Activated naive CD8-positive, alpha-beta T cell treated with anti-CD3 and anti-CD28 coated beads, Interleukin-2, amount 10 ng/mL, durations not matched to agents 7 days and 5 days (primary cell): ENCODE measurements at regions not wholly inside any gene's neighbourhood (a gene's known extent, or its start where the extent isn't known, plus 50 kb on each side); places are given as distances from the start of the nearest gene placed in this dataset.
A peak's percentile ranks its signal among the peaks of the same experiment; 100 is the strongest.

Experiments
- ATAC-seq: fragments of 150-1000 bp; cut with Tn5 transposase; one replicate; pipeline ENCODE4 v1.10.0; 2021; ENCODE audit warnings: low read depth, moderate library complexity
- POLR2A ChIA-PET: fragments of 350-600 bp; sonication (Branson Sonifier 250); formaldehyde crosslinking; loops from one replicate; lab custom pipeline; 2021; ENCODE audit warnings: antibody characterized with exemption; lab: Charles Lee
- DNase-seq: peaks from one replicate; pipeline ENCODE4 v3.0.0; 2021
- H3K27ac Mint-ChIP-seq: one replicate; pipeline ENCODE4 v1.8.0; 2022; ENCODE audit warnings: mild to moderate bottlenecking, mixed read lengths
- H3K27me3 Mint-ChIP-seq: one replicate; pipeline ENCODE4 v1.8.0; 2022; ENCODE audit warnings: mild to moderate bottlenecking, moderate library complexity, mixed read lengths
- H3K36me3 Mint-ChIP-seq: one replicate; pipeline ENCODE4 v1.8.0; 2021; ENCODE audit warnings: mild to moderate bottlenecking, mixed read lengths
- H3K4me1 Mint-ChIP-seq: one replicate; pipeline ENCODE4 v1.8.0; 2021; ENCODE audit warnings: mixed read lengths
- H3K4me3 Mint-ChIP-seq: one replicate; pipeline ENCODE4 v1.8.0; 2022; ENCODE audit warnings: mild to moderate bottlenecking, moderate library complexity, mixed read lengths
- H3K9me3 Mint-ChIP-seq: one replicate; pipeline ENCODE4 v1.8.0; 2021; ENCODE audit warnings: mixed read lengths

DNA sequence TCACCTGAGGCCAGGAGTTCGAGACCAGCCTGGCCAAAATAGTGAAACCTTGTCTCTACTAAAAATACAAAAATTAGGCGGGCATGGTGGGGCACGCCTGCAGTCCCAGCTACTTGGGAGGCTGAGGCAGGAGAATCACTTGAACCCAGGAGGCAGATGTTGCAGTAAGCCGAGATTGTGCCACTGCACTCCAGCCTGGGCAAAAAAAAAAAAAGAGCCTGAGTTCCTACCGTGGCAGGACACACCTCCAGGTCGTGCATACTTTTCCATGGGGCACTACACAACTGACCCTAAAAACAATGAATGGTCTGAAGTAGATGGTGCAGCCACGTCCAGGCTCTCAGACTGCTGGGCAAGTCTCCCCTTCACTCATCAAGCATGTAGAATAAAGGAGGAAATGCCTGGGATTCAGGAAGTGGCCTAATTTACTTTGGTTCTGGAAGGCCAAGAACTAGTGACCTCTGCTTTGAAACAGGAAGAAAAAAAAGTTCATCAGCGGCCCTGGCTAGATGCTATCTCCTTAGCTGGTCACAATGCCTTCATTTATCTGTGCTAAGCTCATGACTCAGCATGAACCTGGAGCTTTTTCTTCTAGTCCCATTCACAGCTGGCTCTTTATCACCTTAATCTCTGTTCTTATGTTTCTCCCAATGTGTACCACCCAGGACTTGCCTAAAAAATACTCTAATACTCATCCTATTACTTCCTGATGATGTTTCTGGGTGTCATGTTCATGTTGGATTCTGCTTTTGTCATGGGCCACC is 55.8 kb upstream of the OR6J1 start:
- ATAC-seq (no peak), DNase-seq (no peak)
- POLR2A ChIA-PET = no interaction called here
- peaks cover 34% of the 10 kb centered on the region for H3K27me3 Mint-ChIP-seq
- no peaks in the 10 kb centered on the region for H3K4me1 Mint-ChIP-seq
- no peak overlapping the region for H3K27ac Mint-ChIP-seq
- H3K4me3 Mint-ChIP-seq = no peak overlapping the region
- no peaks in the 10 kb centered on the region for H3K9me3 Mint-ChIP-seq
- no peaks in the 10 kb centered on the region for H3K36me3 Mint-ChIP-seq

DNA sequence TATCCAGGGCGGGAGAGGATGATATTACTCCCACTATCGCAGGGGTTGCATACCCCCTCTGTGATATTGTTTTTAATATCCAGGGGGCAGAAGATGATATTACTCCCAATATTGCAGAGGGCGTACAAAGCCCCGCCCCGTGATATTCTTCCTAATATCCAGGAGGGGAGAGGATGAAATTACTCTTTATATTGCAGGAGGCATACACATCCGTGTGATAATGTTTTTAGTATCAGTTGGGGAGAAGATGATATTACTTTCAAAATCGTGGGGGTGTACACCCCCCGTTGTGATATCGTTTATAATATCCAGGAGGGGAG is 52.9 kb upstream of the OXA1L start:
- Mint-ChIP-seq H3K36me3 (no peaks in the 10 kb centered on the region), H3K4me1 (peaks cover 6% of the 10 kb centered on the region), H3K27ac (peak overlapping the region; percentile 87), H3K4me3 (peak overlapping the region; percentile 95), H3K27me3 (peaks cover 29% of the 10 kb centered on the region), H3K9me3 (no peaks in the 10 kb centered on the region)
- POLR2A ChIA-PET = interaction anchor here (0.6 to 1.0 kb wide), 7 partner anchors 45 to 381 kb away, joined by 3 to 8 read pairs (median 3); partner anchors contain the start of gene OXA1L
- no peak for ATAC-seq
- DNase-seq = no peak

DNA sequence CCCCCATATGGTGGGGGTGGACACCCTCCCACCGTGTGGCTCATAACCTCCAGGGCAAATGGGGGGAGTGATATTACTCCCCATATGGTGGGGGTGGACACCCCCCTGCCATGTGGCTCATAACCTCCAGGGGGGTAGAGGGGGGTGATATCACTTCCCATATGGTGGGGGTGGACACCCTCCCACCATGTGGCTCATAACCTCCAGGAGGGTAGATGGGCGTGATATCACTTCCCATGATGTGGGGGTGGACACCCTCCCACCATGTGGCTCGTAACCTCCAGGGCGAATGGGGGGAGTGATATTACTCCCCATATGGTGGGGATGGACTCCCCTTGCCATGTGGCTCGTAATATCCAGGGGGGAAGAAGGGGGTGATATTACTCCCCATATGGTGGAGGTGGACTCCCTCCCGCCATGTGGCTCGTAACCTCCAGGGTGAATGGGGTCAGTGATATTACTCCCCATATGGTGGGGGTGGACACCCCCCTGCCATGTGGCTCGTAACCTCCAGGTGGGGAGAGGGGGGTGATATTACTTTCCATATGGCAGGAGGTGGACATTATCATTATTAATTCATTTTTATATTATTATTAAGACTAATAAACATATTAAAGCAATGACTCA is 51.2 kb upstream of the OXA1L start:
- no peak overlapping the region for H3K27ac Mint-ChIP-seq
- peak; percentile 32 for DNase-seq
- H3K27me3 Mint-ChIP-seq = peaks cover 27% of the 10 kb centered on the region
- peaks cover 6% of the 10 kb centered on the region for H3K4me1 Mint-ChIP-seq
- H3K36me3 Mint-ChIP-seq = no peaks in the 10 kb centered on the region
- H3K9me3 Mint-ChIP-seq = no peaks in the 10 kb centered on the region
- H3K4me3 Mint-ChIP-seq = no peak overlapping the region
- POLR2A ChIA-PET = no interaction called here
- ATAC-seq = no peak

DNA sequence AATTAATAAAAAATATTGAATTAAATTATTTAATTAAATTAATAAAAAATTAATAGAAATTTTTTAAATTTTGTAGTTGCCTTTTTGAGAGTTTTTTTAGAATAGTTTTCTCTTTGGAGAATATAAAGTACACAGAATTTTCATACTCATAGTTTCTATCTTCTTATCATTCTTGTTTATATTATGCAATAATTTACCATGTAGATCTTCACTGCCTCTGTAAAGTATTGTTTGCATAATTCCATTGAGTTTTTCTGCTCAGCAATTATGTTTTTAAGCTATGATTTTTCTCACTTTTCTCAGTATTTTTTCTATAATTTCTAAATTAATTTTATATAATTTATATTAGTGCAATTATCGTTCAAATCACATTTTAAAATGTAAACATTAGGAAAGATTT is 50.6 kb upstream of the OXA1L start:
- no peak overlapping the region for H3K4me3 Mint-ChIP-seq
- DNase-seq (no peak), ATAC-seq (no peak)
- POLR2A ChIA-PET = no interaction called here
- H3K27me3 Mint-ChIP-seq = peaks cover 27% of the 10 kb centered on the region
- no peak overlapping the region for H3K27ac Mint-ChIP-seq
- peaks cover 6% of the 10 kb centered on the region for H3K4me1 Mint-ChIP-seq
- H3K9me3 Mint-ChIP-seq = no peaks in the 10 kb centered on the region
- H3K36me3 Mint-ChIP-seq = no peaks in the 10 kb centered on the region
